ENCODE measurements at regions not wholly inside any gene's neighbourhood (a gene's known extent, or its start where the extent isn't known, plus 50 kb on each side); places are given as distances from the start of the nearest gene placed in this dataset.

DNA sequence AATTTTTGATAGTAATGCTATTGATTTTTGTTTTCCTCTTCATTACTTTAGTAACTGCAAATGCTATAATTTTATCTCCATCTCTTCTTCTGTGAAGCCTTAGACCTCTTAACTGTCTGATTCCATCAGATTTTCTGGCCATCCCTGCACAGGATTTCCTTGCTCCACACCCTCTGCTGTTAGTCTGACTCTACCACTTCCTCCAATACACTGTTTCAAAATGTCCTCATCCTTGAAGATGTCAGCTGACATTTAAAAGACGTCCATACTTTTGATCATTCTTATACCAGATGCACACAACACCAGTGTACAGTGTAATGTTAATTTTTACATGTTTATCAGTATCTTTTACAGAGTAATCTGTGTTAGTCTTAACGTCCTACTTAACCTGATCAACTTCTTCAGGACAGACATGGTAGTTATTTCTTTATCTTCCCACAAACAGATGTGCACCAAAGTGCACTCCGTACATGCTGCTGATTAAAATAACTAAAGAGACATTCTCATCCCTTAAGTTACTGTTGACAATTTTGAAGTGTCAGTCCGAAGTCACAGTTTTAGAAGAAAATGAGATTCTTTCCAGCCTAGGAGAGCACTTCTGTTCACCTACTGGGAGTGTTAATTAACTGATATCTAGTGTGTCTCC is 102.4 kb upstream of the RASGRP1 start:
- intact Hi-C loops (cut with micrococcal nuclease; ENCODE audit: unreplicated experiment), result no loop called here
- no TSS peak for BruUV-seq (replicated peaks)
- DNase-seq (ENCODE audit: low spot score), result no peak
- TF ChIP-seq NBN (conservative IDR thresholded peaks at IDR 0.05) (no peak), ONECUT2 (CRISPR knock-in tag; IDR thresholded peaks at IDR 0.05) (no peak), LCORL (IDR thresholded peaks at IDR 0.05) (no peak), LCORL (CRISPR knock-in tag; IDR thresholded peaks at IDR 0.05) (no peak), TSC22D2 (CRISPR knock-in tag; IDR thresholded peaks at IDR 0.05; ENCODE audit: borderline replicate concordance) (no peak), RFXAP (CRISPR knock-in tag; IDR thresholded peaks at IDR 0.05; ENCODE audit: borderline replicate concordance) (no peak), SRSF1 (optimal IDR thresholded peaks at IDR 0.05; ENCODE audit: low read depth, low read length) (no peak), NR2F2 (IDR thresholded peaks at IDR 0.05; ENCODE audit: borderline replicate concordance, low read depth) (no peak), TP53 (CRISPR knock-in tag; conservative IDR thresholded peaks at IDR 0.05) (no peak), ZMYM2 (CRISPR knock-in tag; IDR thresholded peaks at IDR 0.05) (no peak), KLF15 (CRISPR knock-in tag; IDR thresholded peaks at IDR 0.05; ENCODE audit: borderline replicate concordance) (no peak), TBP (CRISPR knock-in tag; IDR thresholded peaks at IDR 0.05) (no peak), SAFB2 (CRISPR knock-in tag; IDR thresholded peaks at IDR 0.05; ENCODE audit: borderline replicate concordance, low read depth) (no peak), SIX1 (CRISPR knock-in tag; IDR thresholded peaks at IDR 0.05; ENCODE audit: borderline replicate concordance) (no peak)
- TF ChIP-seq, protein P1, sequence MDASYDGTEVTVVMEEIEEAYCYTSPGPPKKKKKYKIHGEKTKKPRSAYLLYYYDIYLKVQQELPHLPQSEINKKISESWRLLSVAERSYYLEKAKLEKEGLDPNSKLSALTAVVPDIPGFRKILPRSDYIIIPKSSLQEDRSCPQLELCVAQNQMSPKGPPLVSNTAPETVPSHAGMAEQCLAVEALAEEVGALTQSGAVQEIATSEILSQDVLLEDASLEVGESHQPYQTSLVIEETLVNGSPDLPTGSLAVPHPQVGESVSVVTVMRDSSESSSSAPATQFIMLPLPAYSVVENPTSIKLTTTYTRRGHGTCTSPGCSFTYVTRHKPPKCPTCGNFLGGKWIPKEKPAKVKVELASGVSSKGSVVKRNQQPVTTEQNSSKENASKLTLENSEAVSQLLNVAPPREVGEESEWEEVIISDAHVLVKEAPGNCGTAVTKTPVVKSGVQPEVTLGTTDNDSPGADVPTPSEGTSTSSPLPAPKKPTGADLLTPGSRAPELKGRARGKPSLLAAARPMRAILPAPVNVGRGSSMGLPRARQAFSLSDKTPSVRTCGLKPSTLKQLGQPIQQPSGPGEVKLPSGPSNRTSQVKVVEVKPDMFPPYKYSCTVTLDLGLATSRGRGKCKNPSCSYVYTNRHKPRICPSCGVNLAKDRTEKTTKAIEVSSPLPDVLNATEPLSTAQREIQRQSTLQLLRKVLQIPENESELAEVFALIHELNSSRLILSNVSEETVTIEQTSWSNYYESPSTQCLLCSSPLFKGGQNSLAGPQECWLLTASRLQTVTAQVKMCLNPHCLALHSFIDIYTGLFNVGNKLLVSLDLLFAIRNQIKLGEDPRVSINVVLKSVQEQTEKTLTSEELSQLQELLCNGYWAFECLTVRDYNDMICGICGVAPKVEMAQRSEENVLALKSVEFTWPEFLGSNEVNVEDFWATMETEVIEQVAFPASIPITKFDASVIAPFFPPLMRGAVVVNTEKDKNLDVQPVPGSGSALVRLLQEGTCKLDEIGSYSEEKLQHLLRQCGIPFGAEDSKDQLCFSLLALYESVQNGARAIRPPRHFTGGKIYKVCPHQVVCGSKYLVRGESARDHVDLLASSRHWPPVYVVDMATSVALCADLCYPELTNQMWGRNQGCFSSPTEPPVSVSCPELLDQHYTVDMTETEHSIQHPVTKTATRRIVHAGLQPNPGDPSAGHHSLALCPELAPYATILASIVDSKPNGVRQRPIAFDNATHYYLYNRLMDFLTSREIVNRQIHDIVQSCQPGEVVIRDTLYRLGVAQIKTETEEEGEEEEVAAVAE (CRISPR knock-in tag; IDR thresholded peaks at IDR 0.05; ENCODE audit: borderline replicate concordance), result no peak
- TF ChIP-seq, protein P2, sequence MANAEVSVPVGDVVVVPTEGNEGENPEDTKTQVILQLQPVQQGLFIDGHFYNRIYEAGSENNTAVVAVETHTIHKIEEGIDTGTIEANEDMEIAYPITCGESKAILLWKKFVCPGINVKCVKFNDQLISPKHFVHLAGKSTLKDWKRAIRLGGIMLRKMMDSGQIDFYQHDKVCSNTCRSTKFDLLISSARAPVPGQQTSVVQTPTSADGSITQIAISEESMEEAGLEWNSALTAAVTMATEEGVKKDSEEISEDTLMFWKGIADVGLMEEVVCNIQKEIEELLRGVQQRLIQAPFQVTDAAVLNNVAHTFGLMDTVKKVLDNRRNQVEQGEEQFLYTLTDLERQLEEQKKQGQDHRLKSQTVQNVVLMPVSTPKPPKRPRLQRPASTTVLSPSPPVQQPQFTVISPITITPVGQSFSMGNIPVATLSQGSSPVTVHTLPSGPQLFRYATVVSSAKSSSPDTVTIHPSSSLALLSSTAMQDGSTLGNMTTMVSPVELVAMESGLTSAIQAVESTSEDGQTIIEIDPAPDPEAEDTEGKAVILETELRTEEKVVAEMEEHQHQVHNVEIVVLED (CRISPR knock-in tag; IDR thresholded peaks at IDR 0.05; ENCODE audit: borderline replicate concordance), result no peak

More for the DNA sequence above, 102.4 kb upstream of the RASGRP1 start:
- no peak overlapping the region for H2AFZ ChIP-seq (ENCODE audit: low read length)
- H3K9ac ChIP-seq (ENCODE audit: insufficient read depth, low read depth, low read length), result no peak overlapping the region
- ChIA-PET POLR2A (no interaction called here), CTCF (ENCODE audit: low intra/inter-chr PET ratio, low total read pairs) (no interaction called here)
- H3K27me3 ChIP-seq (ENCODE audit: control insufficient read depth in 1 of 2, insufficient read depth in 2 of 2, low read length in 2 of 2), result no peaks in the 10 kb centered on the region
- no peaks in the 10 kb centered on the region for H3K9me3 ChIP-seq (ENCODE audit: low read length)
- ATAC-seq (no peak), FAIRE-seq (no peak)
- H3K79me2 ChIP-seq (ENCODE audit: insufficient read depth, low read length), result no peaks in the 10 kb centered on the region
- no peak overlapping the region for H3K4me2 ChIP-seq (ENCODE audit: low read depth, low read length)
- no peak overlapping the region for H3K4me3 ChIP-seq (replicated peaks in 1 of 3; ENCODE audit: insufficient read depth in 1 of 3, low read depth in 2 of 3, low read length in 3 of 3)
- no peaks in the 10 kb centered on the region for H4K20me1 ChIP-seq (ENCODE audit: insufficient read depth, low read length)
- 1% methylated on average over 4 of the region's 4 CpGs for WGBS (ENCODE audit: low lambda C conversion rate)
- no peaks in the 10 kb centered on the region for H3K36me3 ChIP-seq (replicated peaks in 1 of 2; ENCODE audit: control insufficient read depth in 1 of 2, insufficient read depth in 2 of 2, low read length in 2 of 2)
- in situ Hi-C loops (cut with HindIII; ENCODE audit: extremely low pct_ligation_motif_present, low pct_unique_long_range_greater_than_20kb), result no loop called here
- H3K4me1 ChIP-seq (ENCODE audit: insufficient read depth, low read length), result no peaks in the 10 kb centered on the region
- H3K27ac ChIP-seq (ENCODE audit: extremely low read length, insufficient read depth, low read length), result no peak overlapping the region
